ENCODE measurements at regions not wholly inside any gene's neighbourhood (a gene's known extent, or its start where the extent isn't known, plus 50 kb on each side); places are given as distances from the start of the nearest gene placed in this dataset.
"Not testable (repeated sequence)": the region's sequence is repeated elsewhere in the genome, so short reads cannot be mapped to it uniquely, and the experiment has no call there.

GRCh38 chr10:29772403-29772802 lies 137.6 kb upstream of the SVIL start:
- Mint-ChIP-seq H3K36me3 (peaks cover 0 to 4% (median 4%) of the 10 kb centered on the region in 5 donors), H3K27ac (peak overlapping the region in 6 of 9 donors; percentile 6 to 73 (median 32)), H3K4me1 (peaks cover 9 to 19% (median 14%) of the 10 kb centered on the region in 7 donors), H3K9me3 (peaks cover 0 to 10% (median 3%) of the 10 kb centered on the region in 11 donors), H3K27me3 (peaks cover 0 to 23% (median 10%) of the 10 kb centered on the region in 5 donors), H3K4me3 (peak overlapping the region in 7 of 10 donors; percentile 44 to 61 (median 48))
- Histone ChIP-seq H3K27me3 (ENCODE audit: control insufficient read depth in 2 of 2, insufficient read depth in 2 of 2, low read length in 2 of 2) (no peaks in the 10 kb centered on the region), H3K36me3 (ENCODE audit: control insufficient read depth in 2 of 3, insufficient read depth in 3 of 3, low read length in 3 of 3) (no peaks in the 10 kb centered on the region), H3K9me3 (ENCODE audit: control insufficient read depth in 2 of 3, low read length in 3 of 3) (no peaks in the 10 kb centered on the region), H3K4me1 (ENCODE audit: control insufficient read depth in 2 of 2, insufficient read depth in 2 of 2, low read length in 2 of 2) (peaks cover 5 to 6% of the 10 kb centered on the region in 2 donors), H3K4me3 (ENCODE audit: low read length) (no peak overlapping the region), H3K27ac (ENCODE audit: low read depth, low read length) (no peak overlapping the region)
- DNase-seq (peak in 5 of 9 donors; percentile 11 to 20 (median 12)), ATAC-seq (no peak)
- ChIA-PET CTCF (interaction anchor here (0.8 kb wide), 1 partner anchor 11 kb away, joined by 3 read pairs; no protein-coding TSS in a partner anchor), POLR2A (no interaction called here)
- intact Hi-C loops (cut with micrococcal nuclease): no loop called here

- peaks cover 0 to 10% (median 3%) of the 10 kb centered on the region in 11 donors for H3K9me3 Mint-ChIP-seq
- Histone ChIP-seq H3K27me3 (ENCODE audit: control insufficient read depth in 2 of 2, insufficient read depth in 2 of 2, low read length in 2 of 2) (no peaks in the 10 kb centered on the region), H3K36me3 (ENCODE audit: control insufficient read depth in 2 of 3, insufficient read depth in 3 of 3, low read length in 3 of 3) (no peaks in the 10 kb centered on the region), H3K4me1 (ENCODE audit: control insufficient read depth in 2 of 2, insufficient read depth in 2 of 2, low read length in 2 of 2) (peaks cover 5 to 6% of the 10 kb centered on the region in 2 donors), H3K9me3 (ENCODE audit: control insufficient read depth in 2 of 3, low read length in 3 of 3) (no peaks in the 10 kb centered on the region), H3K27ac (ENCODE audit: low read depth, low read length) (no peak overlapping the region), H3K4me3 (ENCODE audit: low read length) (no peak overlapping the region)
- intact Hi-C loops (cut with micrococcal nuclease): no loop called here
- H3K27ac Mint-ChIP-seq: peak overlapping the region in 1 of 9 donors; percentile 25
- no peak overlapping the region for H3K4me3 Mint-ChIP-seq
- peaks cover 0 to 4% (median 4%) of the 10 kb centered on the region in 5 donors for H3K36me3 Mint-ChIP-seq
- ATAC-seq (no peak), DNase-seq (no peak)
- POLR2A ChIA-PET: interaction anchor here (0.6 kb wide), 1 partner anchor 27 kb away, joined by 6 read pairs; no protein-coding TSS in a partner anchor
- peaks cover 9 to 19% (median 14%) of the 10 kb centered on the region in 7 donors for H3K4me1 Mint-ChIP-seq
- peaks cover 0 to 17% (median 10%) of the 10 kb centered on the region in 5 donors for H3K27me3 Mint-ChIP-seq
- CTCF ChIA-PET: no interaction called here
Measured at GRCh38 chr10:29771376-29771775, 136.6 kb upstream of the SVIL start.

GRCh38 chr10:29769277-29769676 lies 134.5 kb upstream of the SVIL start:
- H3K9me3 Mint-ChIP-seq; intact Hi-C loops (cut with micrococcal nuclease); H3K4me3 Mint-ChIP-seq; H3K4me1 ChIP-seq (ENCODE audit: control insufficient read depth in 2 of 2, insufficient read depth in 2 of 2, low read length in 2 of 2); H3K27ac Mint-ChIP-seq; H3K27ac ChIP-seq (ENCODE audit: low read depth, low read length); DNase-seq; ATAC-seq; H3K27me3 ChIP-seq (ENCODE audit: control insufficient read depth in 2 of 2, insufficient read depth in 2 of 2, low read length in 2 of 2); H3K36me3 ChIP-seq (ENCODE audit: control insufficient read depth in 2 of 3, insufficient read depth in 3 of 3, low read length in 3 of 3); H3K4me3 ChIP-seq (ENCODE audit: low read length); POLR2A ChIA-PET; H3K36me3 Mint-ChIP-seq; CTCF ChIA-PET; H3K9me3 ChIP-seq (ENCODE audit: control insufficient read depth in 2 of 3, low read length in 3 of 3): not testable (repeated sequence)
- Mint-ChIP-seq H3K27me3 (peaks cover 0 to 12% (median 6%) of the 10 kb centered on the region in 5 donors), H3K4me1 (peaks cover 9 to 19% (median 14%) of the 10 kb centered on the region in 7 donors)

- no peaks in the 10 kb centered on the region for H3K36me3 ChIP-seq (ENCODE audit: control insufficient read depth in 2 of 3, insufficient read depth in 3 of 3, low read length in 3 of 3)
- Mint-ChIP-seq H3K4me1 (peaks cover 8 to 17% (median 10%) of the 10 kb centered on the region in 7 donors), H3K4me3 (no peak overlapping the region), H3K27ac (no peak overlapping the region), H3K27me3 (peaks cover 0 to 12% (median 6%) of the 10 kb centered on the region in 5 donors), H3K9me3 (peaks cover 0 to 4% (median under 1%) of the 10 kb centered on the region in 11 donors), H3K36me3 (peaks cover 0 to 4% (median 0%) of the 10 kb centered on the region in 5 donors)
- H3K27me3 ChIP-seq (ENCODE audit: control insufficient read depth in 2 of 2, insufficient read depth in 2 of 2, low read length in 2 of 2): no peaks in the 10 kb centered on the region
- no peak for ATAC-seq
- ChIA-PET CTCF (no interaction called here), POLR2A (no interaction called here)
- intact Hi-C loops (cut with micrococcal nuclease): no loop called here
- no peak overlapping the region for H3K27ac ChIP-seq (ENCODE audit: low read depth, low read length)
- no peak for DNase-seq
- H3K9me3 ChIP-seq (ENCODE audit: control insufficient read depth in 2 of 3, low read length in 3 of 3): no peaks in the 10 kb centered on the region
- no peak overlapping the region for H3K4me3 ChIP-seq (ENCODE audit: low read length)
- peaks cover 5 to 6% of the 10 kb centered on the region in 2 donors for H3K4me1 ChIP-seq (ENCODE audit: control insufficient read depth in 2 of 2, insufficient read depth in 2 of 2, low read length in 2 of 2)
Measured at GRCh38 chr10:29767968-29768367, 133.2 kb upstream of the SVIL start.

GRCh38 chr10:29766753-29767152 lies 132.0 kb upstream of the SVIL start:
- H3K27ac ChIP-seq (ENCODE audit: low read depth, low read length): no peak overlapping the region
- no peak overlapping the region for H3K4me3 ChIP-seq (ENCODE audit: low read length)
- no peak overlapping the region for H3K4me3 Mint-ChIP-seq
- H3K9me3 Mint-ChIP-seq: no peaks in the 10 kb centered on the region
- H3K4me1 Mint-ChIP-seq: peaks cover 0 to 5% (median 0%) of the 10 kb centered on the region in 7 donors
- H3K27me3 ChIP-seq (ENCODE audit: control insufficient read depth in 2 of 2, insufficient read depth in 2 of 2, low read length in 2 of 2): no peaks in the 10 kb centered on the region
- intact Hi-C loops (cut with micrococcal nuclease): no loop called here
- DNase-seq (no peak), ATAC-seq (no peak)
- H3K36me3 Mint-ChIP-seq: peaks cover 0 to 4% (median 0%) of the 10 kb centered on the region in 5 donors
- H3K27ac Mint-ChIP-seq: no peak overlapping the region
- ChIA-PET CTCF (no interaction called here), POLR2A (interaction anchor here (0.6 kb wide), 1 partner anchor 158 kb away, joined by 3 read pairs; no protein-coding TSS in a partner anchor)
- H3K36me3 ChIP-seq (ENCODE audit: control insufficient read depth in 2 of 3, insufficient read depth in 3 of 3, low read length in 3 of 3): no peaks in the 10 kb centered on the region
- no peaks in the 10 kb centered on the region for H3K9me3 ChIP-seq (ENCODE audit: control insufficient read depth in 2 of 3, low read length in 3 of 3)
- H3K4me1 ChIP-seq (ENCODE audit: control insufficient read depth in 2 of 2, insufficient read depth in 2 of 2, low read length in 2 of 2): no peaks in the 10 kb centered on the region
- H3K27me3 Mint-ChIP-seq: peaks cover 0 to 12% (median 4%) of the 10 kb centered on the region in 5 donors

- Histone ChIP-seq H3K4me3 (ENCODE audit: low read length) (no peak overlapping the region), H3K27ac (ENCODE audit: low read depth, low read length) (no peak overlapping the region), H3K4me1 (ENCODE audit: control insufficient read depth in 2 of 2, insufficient read depth in 2 of 2, low read length in 2 of 2) (no peaks in the 10 kb centered on the region), H3K36me3 (ENCODE audit: control insufficient read depth in 2 of 3, insufficient read depth in 3 of 3, low read length in 3 of 3) (no peaks in the 10 kb centered on the region), H3K9me3 (ENCODE audit: control insufficient read depth in 2 of 3, low read length in 3 of 3) (no peaks in the 10 kb centered on the region), H3K27me3 (ENCODE audit: control insufficient read depth in 2 of 2, insufficient read depth in 2 of 2, low read length in 2 of 2) (no peaks in the 10 kb centered on the region)
- no peak for ATAC-seq
- CTCF ChIA-PET: no interaction called here
- Mint-ChIP-seq H3K4me3 (no peak overlapping the region), H3K36me3 (peaks cover 0 to 4% (median 0%) of the 10 kb centered on the region in 5 donors), H3K9me3 (no peaks in the 10 kb centered on the region), H3K27me3 (peaks cover 0 to 5% (median 0%) of the 10 kb centered on the region in 5 donors), H3K4me1 (peaks cover 0 to under 1% (median 0%) of the 10 kb centered on the region in 7 donors), H3K27ac (no peak overlapping the region)
- POLR2A ChIA-PET: no interaction called here
- intact Hi-C loops (cut with micrococcal nuclease): no loop called here
- DNase-seq: no peak
Measured at GRCh38 chr10:29765330-29765729, 130.6 kb upstream of the SVIL start.

GRCh38 chr10:29763396-29763795 lies 128.6 kb upstream of the SVIL start:
- H3K9me3 Mint-ChIP-seq: no peaks in the 10 kb centered on the region
- no peak overlapping the region for H3K27ac ChIP-seq (ENCODE audit: low read depth, low read length)
- H3K36me3 Mint-ChIP-seq: no peaks in the 10 kb centered on the region
- H3K27ac Mint-ChIP-seq: no peak overlapping the region
- POLR2A ChIA-PET: interaction anchor here (0.5 kb wide), 1 partner anchor 16 kb away, joined by 3 read pairs; no protein-coding TSS in a partner anchor
- no peaks in the 10 kb centered on the region for H3K4me1 ChIP-seq (ENCODE audit: control insufficient read depth in 2 of 2, insufficient read depth in 2 of 2, low read length in 2 of 2)
- CTCF ChIA-PET: no interaction called here
- no peak for ATAC-seq
- no peaks in the 10 kb centered on the region for H3K36me3 ChIP-seq (ENCODE audit: control insufficient read depth in 2 of 3, insufficient read depth in 3 of 3, low read length in 3 of 3)
- no peaks in the 10 kb centered on the region for H3K4me1 Mint-ChIP-seq
- no peak for DNase-seq
- H3K9me3 ChIP-seq (ENCODE audit: control insufficient read depth in 2 of 3, low read length in 3 of 3): no peaks in the 10 kb centered on the region
- H3K4me3 ChIP-seq (ENCODE audit: low read length): no peak overlapping the region
- intact Hi-C loops (cut with micrococcal nuclease): no loop called here
- no peaks in the 10 kb centered on the region for H3K27me3 ChIP-seq (ENCODE audit: control insufficient read depth in 2 of 2, insufficient read depth in 2 of 2, low read length in 2 of 2)
- H3K27me3 Mint-ChIP-seq: peaks cover 0 to 3% (median 0%) of the 10 kb centered on the region in 5 donors
- H3K4me3 Mint-ChIP-seq: no peak overlapping the region
